ENCODE measurements at regions not wholly inside any gene's neighbourhood (a gene's known extent, or its start where the extent isn't known, plus 50 kb on each side); places are given as distances from the start of the nearest gene placed in this dataset.

GRCh38 chr18:28690836-28691495, 514.0 kb upstream of the CDH2 start:
- Histone ChIP-seq H3K27ac (ENCODE audit: low read length) (no peak overlapping the region), H3K9me3 (ENCODE audit: insufficient read depth, low read length, severe bottlenecking) (no peaks in the 10 kb centered on the region), H2AFZ (ENCODE audit: low read depth, low read length) (no peak overlapping the region), H4K20me1 (ENCODE audit: insufficient read depth, low read length) (no peaks in the 10 kb centered on the region), H3K4me2 (ENCODE audit: insufficient read depth, low read length) (no peak overlapping the region), H3K4me3 (ENCODE audit: low read depth in 1 of 2, low read length in 2 of 2) (no peak overlapping the region), H3K9ac (ENCODE audit: low read depth, low read length) (no peak overlapping the region), H3K36me3 (ENCODE audit: insufficient read depth, low read length) (no peaks in the 10 kb centered on the region), H3K27me3 (ENCODE audit: insufficient read depth, low read length, poor library complexity) (no peaks in the 10 kb centered on the region), H3K79me2 (ENCODE audit: insufficient read depth, low read length) (no peaks in the 10 kb centered on the region), H3K4me1 (ENCODE audit: insufficient read depth, low read length) (no peaks in the 10 kb centered on the region)
- ATAC-seq (ENCODE audit: insufficient read depth, low read depth) (no peak), DNase-seq (no peak)
- TF ChIP-seq EZH2 (IDR thresholded peaks at IDR 0.05; ENCODE audit: borderline replicate concordance, low read depth, low read length, severe bottlenecking) (no peak), CTCF (IDR thresholded peaks at IDR 0.05; ENCODE audit: borderline replicate concordance, extremely low read depth, low read length, poor library complexity, severe bottlenecking) (no peak)

- no peaks in the 10 kb centered on the region for H3K79me2 ChIP-seq (ENCODE audit: insufficient read depth, low read length)
- H4K20me1 ChIP-seq (ENCODE audit: insufficient read depth, low read length) = no peaks in the 10 kb centered on the region
- no peak overlapping the region for H3K4me3 ChIP-seq (ENCODE audit: low read depth in 1 of 2, low read length in 2 of 2)
- no peak overlapping the region for H3K9ac ChIP-seq (ENCODE audit: low read depth, low read length)
- no peak overlapping the region for H3K4me2 ChIP-seq (ENCODE audit: insufficient read depth, low read length)
- no peaks in the 10 kb centered on the region for H3K36me3 ChIP-seq (ENCODE audit: insufficient read depth, low read length)
- TF ChIP-seq EZH2 (IDR thresholded peaks at IDR 0.05; ENCODE audit: borderline replicate concordance, low read depth, low read length, severe bottlenecking) = no peak
- no peak for TF ChIP-seq CTCF (IDR thresholded peaks at IDR 0.05; ENCODE audit: borderline replicate concordance, extremely low read depth, low read length, poor library complexity, severe bottlenecking)
- H3K4me1 ChIP-seq (ENCODE audit: insufficient read depth, low read length) = no peaks in the 10 kb centered on the region
- no peak for DNase-seq
- no peaks in the 10 kb centered on the region for H3K9me3 ChIP-seq (ENCODE audit: insufficient read depth, low read length, severe bottlenecking)
- no peak for ATAC-seq (ENCODE audit: insufficient read depth, low read depth)
- H3K27ac ChIP-seq (ENCODE audit: low read length) = no peak overlapping the region
- H3K27me3 ChIP-seq (ENCODE audit: insufficient read depth, low read length, poor library complexity) = no peaks in the 10 kb centered on the region
- no peak overlapping the region; the same call in 1 of the 2 replicates for H2AFZ ChIP-seq (ENCODE audit: low read depth, low read length)
Measured at GRCh38 chr18:28690100-28690499, 513.2 kb upstream of the CDH2 start.

- no peaks in the 10 kb centered on the region for H3K36me3 ChIP-seq (ENCODE audit: insufficient read depth, low read length)
- no peak overlapping the region for H3K27ac ChIP-seq (ENCODE audit: low read length)
Measured at GRCh38 chr18:28689588-28689987, 512.7 kb upstream of the CDH2 start.

More at GRCh38 chr18:28689588-28689987, 512.7 kb upstream of the CDH2 start:
- Histone ChIP-seq H3K9me3 (ENCODE audit: insufficient read depth, low read length, severe bottlenecking) (no peaks in the 10 kb centered on the region), H3K4me1 (ENCODE audit: insufficient read depth, low read length) (no peaks in the 10 kb centered on the region), H3K9ac (ENCODE audit: low read depth, low read length) (no peak overlapping the region), H4K20me1 (ENCODE audit: insufficient read depth, low read length) (no peaks in the 10 kb centered on the region), H3K4me2 (ENCODE audit: insufficient read depth, low read length) (no peak overlapping the region), H2AFZ (ENCODE audit: low read depth, low read length) (no peak overlapping the region), H3K27me3 (ENCODE audit: insufficient read depth, low read length, poor library complexity) (no peaks in the 10 kb centered on the region), H3K4me3 (ENCODE audit: low read depth in 1 of 2, low read length in 2 of 2) (no peak overlapping the region), H3K79me2 (ENCODE audit: insufficient read depth, low read length) (no peaks in the 10 kb centered on the region)
- no peak for DNase-seq
- no peak for ATAC-seq (ENCODE audit: insufficient read depth, low read depth)
- no peak for TF ChIP-seq EZH2 (IDR thresholded peaks at IDR 0.05; ENCODE audit: borderline replicate concordance, low read depth, low read length, severe bottlenecking)
- TF ChIP-seq CTCF (IDR thresholded peaks at IDR 0.05; ENCODE audit: borderline replicate concordance, extremely low read depth, low read length, poor library complexity, severe bottlenecking) = no peak
